ENCODE measurements at regions not wholly inside any gene's neighbourhood (a gene's known extent, or its start where the extent isn't known, plus 50 kb on each side); places are given as distances from the start of the nearest gene placed in this dataset.

- TF ChIP-seq CTCF (IDR thresholded peaks at IDR 0.05; ENCODE audit: low read length) = no peak
- TF ChIP-seq EZH2phosphoT487 (IDR thresholded peaks at IDR 0.05; ENCODE audit: low read length) = no peak
- no peak for TF ChIP-seq EZH2 (optimal IDR thresholded peaks at IDR 0.05; ENCODE audit: low read depth, low read length)
Observed at GRCh38 chr6:71368284-71368683, 79.7 kb downstream of the OGFRL1 start.

All from MM.1S (cell line).